Epidermal melanocyte (primary cell): ENCODE measurements at regions not wholly inside any gene's neighbourhood (a gene's known extent, or its start where the extent isn't known, plus 50 kb on each side); places are given as distances from the start of the nearest gene placed in this dataset.

ENCODE experiments used
- DNase-seq: peaks from one replicate; pipeline ENCODE4 v3.0.0; 2011; ENCODE audit warnings: low spot score; ENCODE audit not compliant: insufficient read length

DNA sequence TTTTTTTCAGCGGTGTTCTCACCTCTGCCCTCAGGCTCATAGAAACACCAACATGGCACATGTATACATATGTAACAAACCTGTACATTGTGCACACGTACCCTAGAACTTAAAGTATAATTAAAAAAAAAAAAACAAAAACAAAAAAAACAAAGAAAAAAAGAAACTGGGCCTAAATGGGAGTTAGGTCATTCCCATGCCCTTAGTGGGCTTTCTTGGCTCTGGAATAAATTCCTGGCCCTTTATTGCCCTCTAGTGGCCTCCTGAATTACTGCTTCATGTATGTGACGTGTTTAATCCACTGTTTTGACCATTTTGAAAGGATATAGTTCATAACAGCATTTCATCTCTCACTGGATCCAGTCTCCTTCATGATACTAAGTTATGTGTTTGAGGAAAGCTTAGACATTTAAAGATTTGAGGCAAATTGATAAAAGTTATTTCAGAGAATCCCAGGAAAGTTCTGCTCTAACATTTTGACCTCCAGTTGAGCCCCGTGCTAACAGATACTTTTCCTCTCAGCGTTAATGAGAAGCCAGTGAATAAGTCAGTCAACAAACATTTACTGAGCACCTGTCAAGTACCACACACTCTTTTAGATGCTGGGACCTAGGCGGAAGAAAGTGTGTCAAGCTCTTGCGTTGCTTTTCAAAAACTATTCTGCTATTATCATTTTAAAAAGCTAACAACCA lies 54.7 kb upstream of the SYPL1 start:
- peak; percentile 67 for DNase-seq

DNA sequence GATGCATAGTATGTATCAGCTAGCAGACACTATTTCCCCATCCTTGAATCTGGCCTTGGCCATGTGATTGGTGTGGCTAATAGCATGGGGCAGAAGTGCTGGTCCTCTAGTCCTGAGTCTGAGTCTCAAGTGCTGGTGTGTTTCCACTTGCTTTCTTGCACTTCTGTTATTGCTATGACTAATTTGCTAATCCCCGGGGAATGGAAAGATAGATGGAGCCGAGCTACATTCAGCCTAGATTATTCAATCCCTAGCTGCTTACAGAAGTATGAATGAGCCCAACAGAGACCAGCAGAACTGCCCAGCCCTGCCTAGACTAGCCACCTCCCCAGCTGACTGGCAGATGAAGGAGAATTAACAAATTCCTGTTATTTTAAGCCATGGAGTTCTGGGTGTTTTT lies 53.2 kb upstream of the SYPL1 start:
- DNase-seq: no peak

- DNase-seq: no peak
These were observed 51.1 kb upstream of the SYPL1 start for GRCh38 chr7:106163257-106163656.
